CD14-positive monocyte (primary cell): ENCODE measurements at regions not wholly inside any gene's neighbourhood (a gene's known extent, or its start where the extent isn't known, plus 50 kb on each side); places are given as distances from the start of the nearest gene placed in this dataset.

Experiments used
- DNase-seq, 3 donors: peaks; one replicate each; pipeline ENCODE4 v3.0.0-alpha.2; 2011 to 2022
- H2AFZ ChIP-seq: 2 replicates; pipeline ENCODE4 v1.6.0; 2012; ENCODE audit warnings: mild to moderate bottlenecking, low read depth, low read length, inconsistent platforms; ENCODE audit not compliant: insufficient read depth, poor library complexity, severe bottlenecking
- H3K27ac ChIP-seq, 2 donors: 1 replicate in 1 of 2; 2 replicates in 1 of 2; pipeline ENCODE4 v1.5.1; 2012 to 2013; ENCODE audit warnings: low read length in 2 of 2, control low read depth in 1 of 2, inconsistent platforms in 1 of 2, low read depth in 1 of 2, mild to moderate bottlenecking in 1 of 2
- H3K27me3 ChIP-seq, 2 donors: one replicate each; pipeline versions ENCODE4 v1.6.0 to v1.6.1; 2011 to 2013; ENCODE audit warnings: low read length in 2 of 2; ENCODE audit not compliant: control insufficient read depth in 2 of 2, insufficient read depth in 2 of 2
- H3K36me3 ChIP-seq, 2 donors: replicated peaks in 1 of 2; 1 replicate in 1 of 2; 2 replicates in 1 of 2; pipeline versions ENCODE4 v1.5.1 to v1.6.1; 2012 to 2013; ENCODE audit warnings: low read length in 2 of 2, control low read depth in 1 of 2, inconsistent platforms in 1 of 2, mild to moderate bottlenecking in 1 of 2; ENCODE audit not compliant: insufficient read depth in 2 of 2, control insufficient read depth in 1 of 2
- H3K4me1 ChIP-seq, 2 donors: 1 replicate in 1 of 2; 2 replicates in 1 of 2; pipeline versions ENCODE4 v1.5.1 to v1.6.1; 2012 to 2013; ENCODE audit warnings: low read length in 2 of 2, control low read depth in 1 of 2, inconsistent platforms in 1 of 2, mild to moderate bottlenecking in 1 of 2, moderate library complexity in 1 of 2; ENCODE audit not compliant: insufficient read depth in 2 of 2, control insufficient read depth in 1 of 2
- H3K4me2 ChIP-seq: replicated peaks from 2 replicates; pipeline ENCODE3; 2012; ENCODE audit warnings: low read length, moderate library complexity, mild to moderate bottlenecking; ENCODE audit not compliant: poor library complexity, severe bottlenecking; ENCODE audit errors: extremely low read depth
- H3K4me3 ChIP-seq, 3 experiments: fragments of 200-600 bp in 1 of 3; sonication (generic) in 1 of 3; replicated peaks in 1 of 3; 1 replicate in 2 of 3; 2 replicates in 1 of 3; pipeline ENCODE4 v1.5.1; 2011 to 2013; ENCODE audit warnings: low read length in 3 of 3, mild to moderate bottlenecking in 3 of 3, control low read depth in 2 of 3, low read depth in 2 of 3, inconsistent platforms in 1 of 3, moderate library complexity in 1 of 3
- H3K79me2 ChIP-seq: 2 replicates; pipeline ENCODE4 v1.6.0; 2012; ENCODE audit warnings: mild to moderate bottlenecking, control low read depth, inconsistent platforms, low read length, moderate library complexity; ENCODE audit not compliant: insufficient read depth
- H3K9ac ChIP-seq: 2 replicates; pipeline ENCODE4 v1.6.0; 2017; ENCODE audit warnings: low read length, mild to moderate bottlenecking; ENCODE audit not compliant: insufficient read depth, poor library complexity, severe bottlenecking
- H3K9me3 ChIP-seq, 2 donors: replicated peaks in 1 of 2; 1 replicate in 1 of 2; 2 replicates in 1 of 2; pipeline versions ENCODE4 v1.5.1 to v1.6.1; 2012 to 2013; ENCODE audit warnings: low read length in 2 of 2, control low read depth in 1 of 2; ENCODE audit not compliant: control insufficient read depth in 1 of 2, insufficient read depth in 1 of 2
- H4K20me1 ChIP-seq: 2 replicates; pipeline ENCODE4 v1.6.0; 2012; ENCODE audit warnings: mild to moderate bottlenecking, low read length, control low read depth, moderate library complexity; ENCODE audit not compliant: insufficient read depth
- H3K27ac Mint-ChIP-seq, 7 donors: one replicate each; pipeline ENCODE4 v1.8.0; 2020; ENCODE audit warnings: mild to moderate bottlenecking in 7 of 7, mixed read lengths in 7 of 7, moderate library complexity in 6 of 7, inconsistent platforms in 2 of 7
- H3K27me3 Mint-ChIP-seq, 3 donors: one replicate each; pipeline ENCODE4 v1.8.0; 2021 to 2022; ENCODE audit warnings: low read depth in 3 of 3, mild to moderate bottlenecking in 3 of 3, mixed read lengths in 3 of 3, moderate library complexity in 3 of 3, inconsistent platforms in 1 of 3
- H3K36me3 Mint-ChIP-seq, 2 donors: one replicate each; pipeline ENCODE4 v1.8.0; 2020; ENCODE audit warnings: mixed read lengths in 2 of 2, inconsistent platforms in 1 of 2, mild to moderate bottlenecking in 1 of 2
- H3K4me1 Mint-ChIP-seq: one replicate; pipeline ENCODE4 v1.8.0; 2020; ENCODE audit warnings: mild to moderate bottlenecking, mixed read lengths
- H3K4me3 Mint-ChIP-seq, 2 donors: one replicate each; pipeline ENCODE4 v1.8.0; 2020; ENCODE audit warnings: mild to moderate bottlenecking in 2 of 2, mixed read lengths in 2 of 2, moderate library complexity in 1 of 2
- H3K9me3 Mint-ChIP-seq, 7 donors: one replicate each; pipeline ENCODE4 v1.8.0; 2020 to 2022; ENCODE audit warnings: mixed read lengths in 7 of 7, mild to moderate bottlenecking in 6 of 7, moderate library complexity in 6 of 7, inconsistent platforms in 2 of 7
- WGBS: methylation state at CpG from one replicate; pipeline ENCODE4 v1.1.5; 2013; ENCODE audit warnings: missing lambda C conversion rate; ENCODE audit not compliant: insufficient coverage; 5-methylcytosine and 5-hydroxymethylcytosine counted together
- intact Hi-C, 2 donors: fragments of 100-400 bp; cut with micrococcal nuclease; formaldehyde crosslinking; loops; one replicate each; pipeline versions ENCODE4 v1.15.0 to v1.15.1; 2023
- TF ChIP-seq, protein P1 (sequence below): fragments of 200-600 bp; IDR thresholded peaks from one replicate; pipeline ENCODE4 v1.8.0; 2022; ENCODE audit warnings: antibody characterized with exemption, mild to moderate bottlenecking

DNA sequence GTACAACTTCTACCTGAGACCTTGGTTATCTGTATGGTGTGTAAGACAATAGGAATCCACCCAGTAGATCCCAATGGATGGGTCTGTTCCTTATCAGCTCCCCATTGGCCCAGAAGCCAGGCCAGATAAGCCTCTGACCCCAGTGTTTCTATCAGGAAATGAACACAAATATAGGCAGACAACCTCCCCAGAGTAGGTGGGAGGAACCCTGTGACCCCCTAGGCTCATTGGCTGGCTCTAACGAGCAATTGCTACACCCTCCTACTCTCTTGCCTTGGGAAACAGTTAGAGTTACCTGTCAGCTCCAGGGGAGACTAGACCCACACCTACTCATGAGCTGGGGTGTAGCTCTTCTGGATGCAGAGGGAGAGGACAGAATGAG is 299.9 kb downstream of the UACA start:
- no peak overlapping the region for H2AFZ ChIP-seq

DNA sequence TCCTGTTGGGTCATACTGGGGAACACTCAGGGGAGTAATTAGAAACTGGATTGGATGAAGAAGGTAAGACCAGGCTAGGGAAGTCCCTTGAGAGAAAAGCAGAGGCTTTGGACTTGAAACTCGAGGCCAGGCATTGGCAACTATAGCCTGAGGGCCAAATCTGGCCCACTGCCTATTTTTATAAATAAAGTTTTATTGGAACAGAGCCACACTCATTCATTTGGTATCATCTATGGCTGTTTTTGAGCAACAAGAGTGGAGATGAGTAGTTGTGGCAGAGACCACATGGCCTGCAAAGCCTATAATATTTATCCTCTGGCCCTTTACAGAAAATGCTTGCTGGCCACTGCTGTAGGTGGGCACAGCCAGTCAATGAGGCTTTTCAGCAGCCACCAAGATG is 301.4 kb downstream of the UACA start:
- Mint-ChIP-seq H3K4me1 (peaks cover 69% of the 10 kb centered on the region), H3K36me3 (peaks cover 14 to 18% of the 10 kb centered on the region in 2 donors), H3K4me3 (no peak overlapping the region), H3K27me3 (peaks cover 3 to 20% (median 6%) of the 10 kb centered on the region in 3 donors), H3K27ac (peak overlapping the region; percentile 90 to 99 (median 98)), H3K9me3 (peaks cover 0 to 8% (median 2%) of the 10 kb centered on the region in 7 donors)
- TF ChIP-seq, protein P1, sequence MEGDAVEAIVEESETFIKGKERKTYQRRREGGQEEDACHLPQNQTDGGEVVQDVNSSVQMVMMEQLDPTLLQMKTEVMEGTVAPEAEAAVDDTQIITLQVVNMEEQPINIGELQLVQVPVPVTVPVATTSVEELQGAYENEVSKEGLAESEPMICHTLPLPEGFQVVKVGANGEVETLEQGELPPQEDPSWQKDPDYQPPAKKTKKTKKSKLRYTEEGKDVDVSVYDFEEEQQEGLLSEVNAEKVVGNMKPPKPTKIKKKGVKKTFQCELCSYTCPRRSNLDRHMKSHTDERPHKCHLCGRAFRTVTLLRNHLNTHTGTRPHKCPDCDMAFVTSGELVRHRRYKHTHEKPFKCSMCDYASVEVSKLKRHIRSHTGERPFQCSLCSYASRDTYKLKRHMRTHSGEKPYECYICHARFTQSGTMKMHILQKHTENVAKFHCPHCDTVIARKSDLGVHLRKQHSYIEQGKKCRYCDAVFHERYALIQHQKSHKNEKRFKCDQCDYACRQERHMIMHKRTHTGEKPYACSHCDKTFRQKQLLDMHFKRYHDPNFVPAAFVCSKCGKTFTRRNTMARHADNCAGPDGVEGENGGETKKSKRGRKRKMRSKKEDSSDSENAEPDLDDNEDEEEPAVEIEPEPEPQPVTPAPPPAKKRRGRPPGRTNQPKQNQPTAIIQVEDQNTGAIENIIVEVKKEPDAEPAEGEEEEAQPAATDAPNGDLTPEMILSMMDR: no peak
- peak in 1 of 3 donors; percentile 20 for DNase-seq
- Histone ChIP-seq H3K36me3 (no peaks in the 10 kb centered on the region), H3K9me3 (no peaks in the 10 kb centered on the region), H4K20me1 (no peaks in the 10 kb centered on the region), H2AFZ (no peak overlapping the region), H3K27ac (peak overlapping the region; percentile 85 to 90), H3K27me3 (no peaks in the 10 kb centered on the region), H3K4me1 (peaks cover 59 to 73% of the 10 kb centered on the region in 2 donors), H3K4me2 (peak overlapping the region; percentile 19), H3K79me2 (no peaks in the 10 kb centered on the region), H3K9ac (no peak overlapping the region), H3K4me3 (peak overlapping the region in 1 of 3 experiments; percentile 10)
- WGBS: no CpG with 5 or more reads among the region's 1 CpG
- intact Hi-C loops: loop anchor here (2.0 to 10.0 kb wide), 5 partner anchors 45 to 737 kb away; no protein-coding TSS in a partner anchor

More for the DNA sequence above, 299.9 kb downstream of the UACA start:
- H3K4me1 Mint-ChIP-seq: peaks cover 74% of the 10 kb centered on the region
- no peaks in the 10 kb centered on the region for H3K27me3 ChIP-seq
- peak overlapping the region; percentile 85 to 90 for H3K27ac ChIP-seq
- no peaks in the 10 kb centered on the region for H3K9me3 ChIP-seq
- no peaks in the 10 kb centered on the region for H3K36me3 ChIP-seq
- H3K4me3 Mint-ChIP-seq: peak overlapping the region in 1 of 2 donors; percentile 37
- peak in 1 of 3 donors; percentile 59 for DNase-seq
- H3K27ac Mint-ChIP-seq: peak overlapping the region; percentile 90 to 99 (median 98)
- no CpG with 5 or more reads among the region's 1 CpG for WGBS
- peak overlapping the region in 1 of 3 experiments; percentile 1 for H3K4me3 ChIP-seq
- intact Hi-C loops: loop anchor here (1.0 to 10.0 kb wide), 8 partner anchors 23 to 739 kb away; no protein-coding TSS in a partner anchor
- H3K9ac ChIP-seq: peak overlapping the region; percentile 37
- TF ChIP-seq, protein P1: no peak
- peaks cover 59 to 76% of the 10 kb centered on the region in 2 donors for H3K4me1 ChIP-seq
- peaks cover 3 to 20% (median 6%) of the 10 kb centered on the region in 3 donors for H3K27me3 Mint-ChIP-seq
- no peaks in the 10 kb centered on the region for H3K79me2 ChIP-seq
- H3K36me3 Mint-ChIP-seq: peaks cover 14 to 18% of the 10 kb centered on the region in 2 donors
- peaks cover 0 to 8% (median 2%) of the 10 kb centered on the region in 7 donors for H3K9me3 Mint-ChIP-seq
- H3K4me2 ChIP-seq: peak overlapping the region; percentile 27
- no peaks in the 10 kb centered on the region for H4K20me1 ChIP-seq
